ENCODE measurements at regions not wholly inside any gene's neighbourhood (a gene's known extent, or its start where the extent isn't known, plus 50 kb on each side); places are given as distances from the start of the nearest gene placed in this dataset.

DNA sequence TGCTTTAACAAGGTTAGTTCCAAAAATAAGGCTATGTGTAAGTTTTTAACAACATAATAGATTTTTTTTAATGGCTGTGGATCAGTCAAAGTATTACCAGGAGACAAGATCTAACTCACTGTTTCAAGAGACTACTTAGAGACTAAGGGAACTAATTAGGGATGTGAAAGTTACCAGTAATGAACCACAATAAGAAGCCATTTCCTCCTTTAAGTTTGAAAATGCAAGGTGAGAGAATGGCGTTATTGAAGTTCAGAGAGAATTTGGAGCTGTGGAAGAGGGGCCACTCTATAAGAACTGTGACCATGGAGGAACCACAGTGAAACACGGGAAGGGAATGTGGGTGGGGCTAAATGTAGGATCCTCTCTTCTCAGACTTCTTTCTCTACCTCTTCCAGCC, 624.2 kb downstream of the GLUD2 start:
- no peak for TF ChIP-seq KHSRP (IDR thresholded peaks at IDR 0.05)
- TF ChIP-seq SREBF2 (CRISPR knock-in tag; IDR thresholded peaks at IDR 0.05): no peak
- TF ChIP-seq ZNF707 (CRISPR knock-in tag; conservative IDR thresholded peaks at IDR 0.05): no peak
- TF ChIP-seq, protein P1, sequence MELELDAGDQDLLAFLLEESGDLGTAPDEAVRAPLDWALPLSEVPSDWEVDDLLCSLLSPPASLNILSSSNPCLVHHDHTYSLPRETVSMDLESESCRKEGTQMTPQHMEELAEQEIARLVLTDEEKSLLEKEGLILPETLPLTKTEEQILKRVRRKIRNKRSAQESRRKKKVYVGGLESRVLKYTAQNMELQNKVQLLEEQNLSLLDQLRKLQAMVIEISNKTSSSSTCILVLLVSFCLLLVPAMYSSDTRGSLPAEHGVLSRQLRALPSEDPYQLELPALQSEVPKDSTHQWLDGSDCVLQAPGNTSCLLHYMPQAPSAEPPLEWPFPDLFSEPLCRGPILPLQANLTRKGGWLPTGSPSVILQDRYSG (tag; conservative IDR thresholded peaks at IDR 0.05; ENCODE audit: low read depth): no peak
- TF ChIP-seq REST (IDR thresholded peaks at IDR 0.05; ENCODE audit: borderline replicate concordance): no peak
- no peak for TF ChIP-seq REST (CRISPR knock-in tag; IDR thresholded peaks at IDR 0.05; ENCODE audit: low read depth)

All from K562 (cell line).